GM12878 (cell line): ENCODE measurements at regions not wholly inside any gene's neighbourhood (a gene's known extent, or its start where the extent isn't known, plus 50 kb on each side); places are given as distances from the start of the nearest gene placed in this dataset.

Experiments used
- BMI1 ChIP-seq: fragments of 450-650 bp; IDR thresholded peaks from 2 replicates; pipeline ENCODE4 v1.6.1; 2016; ENCODE audit warnings: mild to moderate bottlenecking, moderate library complexity, borderline replicate concordance
- BRCA1 ChIP-seq: IDR thresholded peaks from 2 replicates; pipeline ENCODE4 v1.6.1; 2011; ENCODE audit warnings: low read depth, low read length, improper control_type of control experiment
- CREB1 ChIP-seq: IDR thresholded peaks from 2 replicates; pipeline ENCODE4 v1.6.1; 2012; ENCODE audit warnings: low read depth, mild to moderate bottlenecking, inconsistent platforms
- CTCF ChIP-seq, 3 experiments: IDR thresholded peaks in 2 of 3; conservative IDR thresholded peaks in 1 of 3; 2 replicates each; pipeline ENCODE4 v1.5.1; 2011; ENCODE audit warnings: low read depth in 3 of 3, low read length in 3 of 3, mild to moderate bottlenecking in 3 of 3, control low read depth in 2 of 3, moderate library complexity in 2 of 3, inconsistent platforms in 1 of 3, mixed read lengths in 1 of 3; ENCODE audit not compliant: control insufficient read depth in 2 of 3, insufficient read depth in 1 of 3; ENCODE audit errors: extremely low read depth in 1 of 3
- EP300 ChIP-seq, 2 experiments: fragments of 150-350 bp in 1 of 2; IDR thresholded peaks; 2 replicates each; pipeline ENCODE4 v1.6.1; 2011 to 2012; ENCODE audit warnings: low read depth in 2 of 2, low read length in 2 of 2, borderline replicate concordance in 1 of 2, improper control_type of control experiment in 1 of 2, inconsistent platforms in 1 of 2; ENCODE audit not compliant: control insufficient read depth in 1 of 2
- KAT2A ChIP-seq: conservative IDR thresholded peaks from 2 replicates; pipeline ENCODE4 v1.6.1; 2011; ENCODE audit warnings: low read depth, low read length; ENCODE audit not compliant: control insufficient read depth
- RFX5 ChIP-seq: IDR thresholded peaks from 2 replicates; pipeline ENCODE4 v1.6.1; 2011; ENCODE audit warnings: low read depth, low read length, improper control_type of control experiment
- SMAD1 ChIP-seq: fragments of 450-650 bp; IDR thresholded peaks from 2 replicates; pipeline ENCODE4 v1.6.1; 2018; ENCODE audit warnings: mild to moderate bottlenecking, low read depth; ENCODE audit not compliant: partially characterized antibody
- STAT3 ChIP-seq: IDR thresholded peaks from 2 replicates; pipeline ENCODE4 v1.6.1; 2011; ENCODE audit warnings: low read depth, low read length, improper control_type of control experiment
- SUZ12 ChIP-seq: fragments of 200-600 bp; sonication (generic); IDR thresholded peaks from one replicate; pipeline ENCODE4 v1.6.1; 2018; ENCODE audit warnings: antibody characterized with exemption, mild to moderate bottlenecking; ENCODE audit not compliant: unreplicated experiment
- TAF1 ChIP-seq: IDR thresholded peaks from 2 replicates; pipeline ENCODE4 v1.6.1; 2011; ENCODE audit warnings: mild to moderate bottlenecking, low read depth, low read length, borderline replicate concordance
- ZNF24 ChIP-seq: fragments of 450-650 bp; IDR thresholded peaks from 2 replicates; pipeline ENCODE4 v1.6.1; 2017; ENCODE audit warnings: antibody characterized with exemption, mild to moderate bottlenecking
- ZNF592 ChIP-seq: fragments of 450-650 bp; IDR thresholded peaks from 2 replicates; pipeline ENCODE4 v1.6.1; 2017; ENCODE audit warnings: mild to moderate bottlenecking, moderate library complexity
- TF ChIP-seq, protein P1 (sequence below): IDR thresholded peaks from 2 replicates; pipeline ENCODE4 v1.6.1; 2012; ENCODE audit warnings: low read depth, low read length, improper control_type of control experiment

DNA sequence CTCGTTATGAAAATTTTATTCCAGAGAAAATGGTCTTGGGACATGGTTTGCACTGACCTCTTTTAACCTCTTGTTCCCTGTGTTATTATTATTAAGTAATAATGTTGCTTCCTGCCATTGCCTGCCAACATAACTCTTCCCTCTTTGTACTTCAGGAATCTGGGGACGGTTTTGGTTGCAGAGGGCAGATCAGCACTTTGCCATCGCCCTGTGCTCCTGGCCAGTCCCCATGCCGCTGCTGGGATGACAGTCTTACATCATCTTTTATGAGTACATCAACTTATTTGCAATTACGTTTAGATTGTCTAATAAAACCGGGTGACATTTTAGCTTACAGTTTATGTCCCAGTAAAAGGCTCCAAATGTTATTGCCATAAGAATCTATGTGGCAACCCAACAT lies 157.2 kb downstream of the CDH26 start:
- TF ChIP-seq CTCF (IDR thresholded peaks at IDR 0.05 in 2 of 3, conservative IDR thresholded peaks at IDR 0.05 in 1 of 3; ENCODE audit: control insufficient read depth in 2 of 3, extremely low read depth in 1 of 3, insufficient read depth in 1 of 3, low read depth in 3 of 3, low read length in 3 of 3): no peak
- TF ChIP-seq SUZ12: no peak
- no peak for TF ChIP-seq RFX5
- no peak for TF ChIP-seq ZNF24
- TF ChIP-seq EP300 (IDR thresholded peaks at IDR 0.05; ENCODE audit: borderline replicate concordance in 1 of 2, control insufficient read depth in 1 of 2, low read depth in 2 of 2, low read length in 2 of 2): no peak
- TF ChIP-seq STAT3: no peak
- no peak for TF ChIP-seq BMI1
- no peak for TF ChIP-seq SMAD1
- no peak for TF ChIP-seq CREB1
- TF ChIP-seq, protein P1, sequence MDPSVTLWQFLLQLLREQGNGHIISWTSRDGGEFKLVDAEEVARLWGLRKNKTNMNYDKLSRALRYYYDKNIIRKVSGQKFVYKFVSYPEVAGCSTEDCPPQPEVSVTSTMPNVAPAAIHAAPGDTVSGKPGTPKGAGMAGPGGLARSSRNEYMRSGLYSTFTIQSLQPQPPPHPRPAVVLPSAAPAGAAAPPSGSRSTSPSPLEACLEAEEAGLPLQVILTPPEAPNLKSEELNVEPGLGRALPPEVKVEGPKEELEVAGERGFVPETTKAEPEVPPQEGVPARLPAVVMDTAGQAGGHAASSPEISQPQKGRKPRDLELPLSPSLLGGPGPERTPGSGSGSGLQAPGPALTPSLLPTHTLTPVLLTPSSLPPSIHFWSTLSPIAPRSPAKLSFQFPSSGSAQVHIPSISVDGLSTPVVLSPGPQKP: no peak
- TF ChIP-seq TAF1: no peak
- TF ChIP-seq ZNF592: no peak
- no peak for TF ChIP-seq BRCA1
- TF ChIP-seq KAT2A: no peak
